Activated T-helper 2 cell treated with anti-CD3 and anti-CD28 coated beads, Interferon-gamma antibody, Interleukin-2, Interleukin-4, amounts not matched to agents 10 μg/mL and 5 μg/mL and 100 μg/mL, durations not matched to agents 14 hours and 24 hours and 36 hours (primary cell): ENCODE measurements at regions not wholly inside any gene's neighbourhood (a gene's known extent, or its start where the extent isn't known, plus 50 kb on each side); places are given as distances from the start of the nearest gene placed in this dataset.

Experiments used
- DNase-seq: peaks from one replicate; pipeline ENCODE4 v3.0.0; 2021; ENCODE audit warnings: low spot score
- H3K27ac Mint-ChIP-seq: one replicate; pipeline ENCODE4 v1.8.0; 2021; ENCODE audit warnings: mixed read lengths
- H3K27me3 Mint-ChIP-seq: one replicate; pipeline ENCODE4 v1.8.0; 2021; ENCODE audit warnings: low read depth, mixed read lengths
- H3K36me3 Mint-ChIP-seq: one replicate; pipeline ENCODE4 v1.8.0; 2021; ENCODE audit warnings: low read depth, mixed read lengths
- H3K4me1 Mint-ChIP-seq: one replicate; pipeline ENCODE4 v1.8.0; 2021; ENCODE audit warnings: low read depth, mixed read lengths
- H3K4me3 Mint-ChIP-seq: one replicate; pipeline ENCODE4 v1.8.0; 2021; ENCODE audit warnings: low read depth, mild to moderate bottlenecking, moderate library complexity, mixed read lengths
- H3K9me3 Mint-ChIP-seq: one replicate; pipeline ENCODE4 v1.8.0; 2021; ENCODE audit warnings: mixed read lengths
- intact Hi-C: fragments of 100-400 bp; cut with micrococcal nuclease; formaldehyde crosslinking; loops from one replicate; pipeline ENCODE4 v1.15.1; 2023

DNA sequence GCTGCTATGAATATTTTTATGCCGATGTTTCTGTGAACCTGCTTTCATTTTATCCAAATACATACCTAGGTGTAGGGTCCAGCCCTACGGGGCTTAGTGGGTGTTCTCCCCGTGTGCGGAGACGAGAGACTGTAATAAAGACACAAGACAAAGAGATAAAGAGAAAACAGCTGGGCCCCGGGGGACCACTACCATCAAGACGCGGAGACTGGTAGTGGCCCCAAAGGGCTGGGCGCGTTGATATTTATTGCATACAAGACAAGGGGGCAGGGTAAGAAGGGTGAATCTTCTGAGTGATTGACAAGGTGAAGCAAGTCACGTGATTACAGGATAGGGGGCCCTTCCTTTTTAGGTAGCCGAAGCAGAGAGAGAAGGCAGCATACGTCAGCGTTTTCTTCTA lies 920.1 kb downstream of the BRD1 start:
- Mint-ChIP-seq H3K27me3 (peaks cover 6% of the 10 kb centered on the region), H3K4me3 (no peak overlapping the region), H3K36me3 (no peaks in the 10 kb centered on the region), H3K4me1 (no peaks in the 10 kb centered on the region), H3K27ac (no peak overlapping the region), H3K9me3 (no peaks in the 10 kb centered on the region)
- no peak for DNase-seq
- intact Hi-C loops, result no loop called here

DNA sequence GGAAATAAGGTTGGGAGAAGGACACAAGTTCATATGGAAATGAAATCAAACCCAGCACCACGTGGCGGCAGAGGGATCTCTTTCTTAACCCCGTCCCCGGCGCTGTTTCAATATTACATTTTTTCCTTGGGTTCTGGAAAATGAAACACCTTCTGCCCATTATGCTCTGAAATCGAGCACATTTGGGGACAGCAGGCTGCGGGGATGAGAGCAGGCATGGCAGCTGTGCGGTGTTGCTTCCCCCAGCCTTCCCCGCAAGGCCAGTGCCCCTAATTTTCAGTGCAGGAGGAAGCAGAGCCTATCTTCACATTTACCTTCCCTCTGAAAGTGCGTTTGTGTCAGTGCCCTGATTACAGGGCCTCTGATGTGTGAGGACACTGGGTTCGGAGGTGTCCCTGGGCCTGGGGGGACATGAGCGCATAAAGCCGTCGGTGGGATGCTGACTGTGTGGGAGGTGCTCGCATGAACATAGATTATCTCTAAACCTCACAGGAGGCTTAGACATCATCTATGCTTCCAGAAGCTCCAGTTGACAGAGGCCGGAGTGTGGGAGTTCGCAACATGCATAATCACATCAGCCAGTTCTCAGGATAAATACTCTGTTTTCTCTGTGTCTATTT lies 921.3 kb downstream of the BRD1 start:
- intact Hi-C loops, result no loop called here

DNA sequence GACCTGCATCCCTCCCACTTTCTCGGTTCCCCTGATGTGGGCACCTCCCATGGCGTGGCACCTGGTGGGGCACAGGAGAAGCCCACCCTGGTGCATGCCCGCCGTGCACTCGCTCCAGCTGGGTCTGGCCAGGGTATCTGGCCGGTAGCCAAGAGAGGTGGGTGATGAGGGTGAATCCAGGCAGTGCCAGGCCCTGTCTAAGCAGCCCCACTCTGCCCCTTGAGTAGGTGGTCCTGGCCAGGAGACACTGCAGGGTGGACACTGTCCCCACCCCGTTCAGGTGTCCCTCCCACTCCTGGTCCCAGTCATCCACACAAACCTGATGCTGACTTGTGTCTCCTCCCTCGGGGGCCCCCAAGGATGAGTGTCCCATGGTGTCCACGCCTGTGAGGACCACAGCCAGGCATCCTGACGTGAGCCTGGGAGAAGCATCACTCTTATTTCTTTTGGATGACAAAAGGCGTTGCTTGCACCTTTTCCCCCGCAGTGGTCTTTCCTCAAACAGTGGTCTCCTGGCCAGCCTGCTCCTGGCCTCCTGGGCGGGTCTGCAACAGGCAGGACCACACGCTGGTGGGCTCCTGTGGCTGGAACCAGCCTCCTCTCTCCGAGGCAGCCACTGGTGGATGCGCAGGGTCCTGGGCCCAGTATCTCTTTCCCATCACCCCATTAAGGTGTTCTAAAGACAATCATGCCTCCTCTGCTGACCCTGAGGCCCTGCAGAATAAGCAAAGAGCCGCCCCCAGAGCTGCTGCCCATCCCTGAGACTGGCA lies 922.3 kb downstream of the BRD1 start:
- Mint-ChIP-seq H3K9me3 (no peaks in the 10 kb centered on the region), H3K36me3 (no peaks in the 10 kb centered on the region), H3K4me1 (no peaks in the 10 kb centered on the region), H3K27ac (no peak overlapping the region), H3K27me3 (peaks cover 6% of the 10 kb centered on the region), H3K4me3 (no peak overlapping the region)
- intact Hi-C loops, result no loop called here
- no peak for DNase-seq

More for the DNA sequence above, 921.3 kb downstream of the BRD1 start:
- Mint-ChIP-seq H3K36me3 (no peaks in the 10 kb centered on the region), H3K27ac (no peak overlapping the region), H3K27me3 (peaks cover 6% of the 10 kb centered on the region), H3K4me3 (no peak overlapping the region), H3K9me3 (no peaks in the 10 kb centered on the region), H3K4me1 (no peaks in the 10 kb centered on the region)
- DNase-seq, result no peak

DNA sequence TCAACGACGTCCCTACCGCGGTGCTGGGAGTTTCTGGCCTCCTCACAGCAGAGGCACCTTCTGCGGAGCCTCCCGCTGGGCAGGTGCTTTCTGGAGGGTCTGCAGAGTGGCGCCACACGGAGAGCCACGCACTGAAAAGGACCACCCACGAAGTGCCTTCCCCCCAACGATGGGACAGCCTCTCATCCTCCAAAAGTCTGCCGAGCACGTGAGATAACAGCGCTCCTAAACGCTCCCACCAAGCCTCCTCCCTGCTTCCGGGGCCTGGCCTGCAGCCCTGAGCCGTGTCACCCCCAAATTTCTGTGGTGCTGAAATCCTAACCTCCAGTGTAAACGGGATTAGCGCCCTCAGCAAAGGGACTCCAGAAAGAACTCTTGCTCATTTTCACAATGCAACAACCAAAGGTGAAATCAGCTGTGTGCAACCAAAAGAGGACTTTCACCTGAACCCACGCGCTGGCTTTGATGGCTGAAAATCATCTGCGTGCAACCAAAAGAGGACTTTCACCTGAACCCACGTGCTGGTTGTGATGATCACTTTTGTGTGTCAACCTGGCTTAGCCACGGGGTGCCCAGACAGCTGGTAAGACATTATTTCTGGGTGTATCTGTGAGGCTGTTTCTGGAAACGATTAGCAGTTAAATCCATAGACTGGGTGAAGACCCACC lies 924.6 kb downstream of the BRD1 start:
- no peak for DNase-seq
- intact Hi-C loops, result no loop called here
- Mint-ChIP-seq H3K4me3 (no peak overlapping the region), H3K27ac (no peak overlapping the region), H3K9me3 (no peaks in the 10 kb centered on the region), H3K4me1 (no peaks in the 10 kb centered on the region), H3K36me3 (no peaks in the 10 kb centered on the region), H3K27me3 (no peaks in the 10 kb centered on the region)

DNA sequence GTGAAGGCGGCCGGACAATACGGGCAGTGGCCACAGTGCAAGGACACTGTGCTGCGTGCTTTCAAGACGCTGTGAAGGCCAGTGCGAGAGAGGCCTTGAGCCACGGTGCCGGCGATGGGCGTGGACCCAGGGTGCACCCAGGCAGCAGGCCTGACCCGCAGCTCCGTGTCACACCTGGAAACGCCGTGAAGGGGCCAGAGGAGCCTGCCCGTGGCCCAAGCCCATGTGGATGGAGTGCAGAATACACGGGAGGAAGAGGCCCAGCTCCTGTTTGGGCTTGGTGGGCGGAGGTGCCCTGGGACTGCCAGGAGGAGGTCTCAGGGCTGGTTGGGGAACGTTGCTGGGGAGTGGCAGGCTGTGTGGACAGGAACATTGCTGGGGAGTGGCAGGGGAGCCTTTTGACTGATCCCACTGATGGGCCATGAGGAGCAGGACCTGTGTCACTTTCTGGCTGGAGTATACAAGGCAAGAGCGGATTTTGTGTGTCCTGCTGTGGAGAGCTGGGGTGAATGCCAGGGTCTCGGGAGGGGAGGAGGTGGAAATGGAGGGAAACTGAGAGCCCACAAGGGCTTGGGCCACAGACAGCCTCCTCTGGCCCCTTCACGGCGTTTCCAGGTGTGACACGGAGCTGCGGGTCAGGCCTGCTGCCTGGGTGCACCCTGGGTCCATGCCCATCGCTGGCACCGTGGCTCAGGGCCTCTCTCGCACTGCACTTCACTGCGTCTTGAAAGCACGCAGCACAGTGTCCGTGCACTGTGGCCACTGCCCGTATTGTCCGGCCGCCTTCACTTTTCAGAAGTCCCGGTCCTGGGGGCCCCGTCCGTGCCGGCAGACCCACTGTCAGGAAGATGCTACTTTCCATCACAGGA lies 925.4 kb downstream of the BRD1 start:
- H3K36me3 Mint-ChIP-seq, result no peaks in the 10 kb centered on the region
- no peaks in the 10 kb centered on the region for H3K9me3 Mint-ChIP-seq
- intact Hi-C loops, result no loop called here
- H3K4me3 Mint-ChIP-seq, result no peak overlapping the region
- DNase-seq, result no peak
- no peaks in the 10 kb centered on the region for H3K4me1 Mint-ChIP-seq
- no peaks in the 10 kb centered on the region for H3K27me3 Mint-ChIP-seq
- no peak overlapping the region for H3K27ac Mint-ChIP-seq

DNA sequence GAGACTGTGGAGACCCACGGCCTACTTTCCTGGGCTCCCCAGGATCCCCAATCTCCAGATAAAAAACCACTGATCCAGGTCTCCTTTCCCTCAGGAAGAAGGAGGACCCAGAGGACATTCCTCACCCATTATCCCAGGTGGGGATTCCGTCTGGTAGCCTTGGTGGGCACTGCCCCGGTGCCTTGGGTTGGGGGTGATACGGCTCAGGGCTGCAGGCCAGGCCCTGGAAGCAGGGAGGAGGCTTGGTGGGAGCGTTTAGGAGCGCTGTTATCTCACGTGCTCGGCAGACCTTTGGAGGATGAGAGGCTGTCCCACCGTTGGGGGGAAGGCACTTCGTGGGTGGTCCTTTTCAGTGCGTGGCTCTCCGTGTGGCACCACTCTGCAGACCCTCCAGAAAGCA lies 926.3 kb downstream of the BRD1 start:
- Mint-ChIP-seq H3K27ac (no peak overlapping the region), H3K27me3 (no peaks in the 10 kb centered on the region), H3K36me3 (no peaks in the 10 kb centered on the region), H3K4me3 (no peak overlapping the region), H3K4me1 (no peaks in the 10 kb centered on the region), H3K9me3 (no peaks in the 10 kb centered on the region)
- intact Hi-C loops, result no loop called here
- DNase-seq, result no peak

DNA sequence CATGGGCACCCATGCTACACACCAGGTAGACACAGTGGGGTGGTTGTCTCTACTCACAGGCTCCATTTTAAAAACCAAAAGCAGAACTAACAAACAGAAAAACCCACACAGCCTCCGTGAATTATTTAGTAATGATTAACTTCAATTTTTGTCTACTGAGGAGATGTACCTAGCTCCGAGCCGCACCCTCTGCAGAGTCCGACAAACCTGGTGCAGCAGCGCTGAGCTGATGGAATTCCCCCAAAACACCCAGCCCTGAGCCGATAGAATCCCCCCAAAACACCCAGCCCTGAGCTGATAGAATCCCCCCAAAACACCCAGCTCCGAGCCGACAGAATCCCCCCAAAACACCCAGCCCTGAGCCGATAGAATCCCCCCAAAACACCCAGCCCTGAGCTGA lies 927.0 kb downstream of the BRD1 start:
- Mint-ChIP-seq H3K27ac (no peak overlapping the region), H3K9me3 (no peaks in the 10 kb centered on the region), H3K36me3 (no peaks in the 10 kb centered on the region), H3K4me1 (no peaks in the 10 kb centered on the region), H3K27me3 (no peaks in the 10 kb centered on the region), H3K4me3 (no peak overlapping the region)
- intact Hi-C loops, result no loop called here
- no peak for DNase-seq

DNA sequence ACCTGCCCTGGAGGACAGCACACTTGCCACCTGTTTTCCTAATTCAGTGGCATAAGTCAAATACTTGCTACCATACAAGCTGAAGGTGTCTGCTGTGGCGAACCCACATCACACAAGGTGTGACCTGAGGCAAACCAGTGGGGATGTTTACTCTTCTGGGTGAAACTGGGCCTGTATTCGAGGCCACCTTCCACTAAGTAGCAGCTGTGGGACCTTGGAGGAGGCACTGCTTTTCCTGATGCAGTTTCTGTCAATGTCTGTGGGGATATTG lies 927.4 kb downstream of the BRD1 start:
- intact Hi-C loops, result no loop called here
- no peak for DNase-seq
- Mint-ChIP-seq H3K36me3 (no peaks in the 10 kb centered on the region), H3K27me3 (no peaks in the 10 kb centered on the region), H3K27ac (no peak overlapping the region), H3K4me3 (no peak overlapping the region), H3K9me3 (no peaks in the 10 kb centered on the region), H3K4me1 (no peaks in the 10 kb centered on the region)

DNA sequence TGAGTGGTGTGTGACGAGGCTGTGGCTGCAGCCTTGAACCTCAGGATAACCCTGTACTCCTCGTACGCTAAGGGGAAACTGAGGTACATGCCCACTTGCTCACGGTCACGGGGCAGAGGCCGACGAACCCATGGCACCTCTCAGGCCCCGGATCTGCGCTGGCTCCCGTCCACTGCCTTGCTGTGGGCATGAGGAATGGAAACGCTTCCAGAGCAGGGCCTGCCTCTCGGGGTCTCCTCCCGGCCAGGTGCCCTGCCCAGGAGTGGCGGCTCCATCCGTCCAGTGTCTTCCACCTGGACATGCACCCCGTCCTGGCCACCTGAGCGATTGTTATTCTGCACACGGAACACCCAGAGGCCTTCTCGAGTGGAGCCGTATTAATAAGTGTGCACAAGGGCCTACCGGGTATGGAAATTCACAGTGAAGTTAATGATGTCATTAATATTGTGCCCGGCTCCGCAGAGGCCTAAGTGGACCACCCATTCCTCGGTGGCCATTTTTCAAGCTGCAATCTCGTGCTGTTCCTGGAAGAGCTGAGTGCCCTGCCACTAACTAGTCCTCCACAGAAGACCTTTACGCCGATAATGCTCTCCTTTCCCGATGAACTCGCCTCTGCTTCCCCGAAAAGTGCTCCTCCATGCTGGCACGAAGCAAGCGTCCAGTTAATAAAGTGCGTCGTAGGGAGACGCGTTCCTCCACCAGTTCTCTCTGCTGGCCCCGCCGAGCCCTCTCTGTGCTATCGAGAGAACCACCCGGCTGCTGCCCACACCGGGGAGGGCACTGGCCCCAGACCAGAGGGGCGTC lies 927.9 kb downstream of the BRD1 start:
- H3K4me3 Mint-ChIP-seq, result no peak overlapping the region
- no peak for DNase-seq
- H3K27ac Mint-ChIP-seq, result no peak overlapping the region
- no peaks in the 10 kb centered on the region for H3K27me3 Mint-ChIP-seq
- no peaks in the 10 kb centered on the region for H3K9me3 Mint-ChIP-seq
- H3K36me3 Mint-ChIP-seq, result no peaks in the 10 kb centered on the region
- H3K4me1 Mint-ChIP-seq, result no peaks in the 10 kb centered on the region
- intact Hi-C loops, result no loop called here

DNA sequence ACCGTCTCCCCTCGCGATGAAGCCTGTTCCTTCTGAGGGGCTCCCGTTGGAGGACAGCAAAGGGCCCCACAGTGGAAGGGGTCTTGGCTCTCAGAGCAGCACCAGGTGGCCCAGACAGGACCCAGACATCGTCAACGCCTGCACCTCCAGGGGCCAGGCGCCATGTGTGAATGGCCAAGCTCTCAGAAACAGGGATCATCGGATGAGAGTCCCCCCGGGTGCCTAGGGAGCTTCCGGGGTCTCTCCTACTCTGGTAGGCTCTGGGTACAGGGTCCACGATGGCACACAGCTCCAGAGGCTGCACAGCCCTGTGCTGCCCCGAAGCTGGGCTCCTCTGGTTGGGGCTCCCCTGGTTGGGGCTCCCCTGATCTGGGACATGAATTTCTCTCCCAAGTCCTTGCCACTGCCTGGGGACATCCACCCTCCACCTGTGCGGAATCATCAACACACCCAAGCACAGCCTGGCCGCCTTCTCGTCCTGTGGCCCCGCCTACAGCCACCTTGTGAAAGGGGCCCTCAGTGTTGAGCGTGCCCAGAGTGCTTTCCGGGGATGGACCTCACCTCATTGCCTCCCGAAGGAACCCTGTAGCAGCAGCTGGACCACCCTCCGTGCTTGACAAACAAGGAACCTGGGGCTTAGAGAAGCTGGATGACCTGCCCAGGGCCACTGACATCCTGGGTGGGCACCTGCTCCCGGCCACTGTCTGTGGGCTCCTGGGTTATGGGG lies 929.0 kb downstream of the BRD1 start:
- Mint-ChIP-seq H3K27me3 (no peaks in the 10 kb centered on the region), H3K4me3 (no peak overlapping the region), H3K4me1 (no peaks in the 10 kb centered on the region), H3K36me3 (no peaks in the 10 kb centered on the region), H3K9me3 (no peaks in the 10 kb centered on the region), H3K27ac (no peak overlapping the region)
- intact Hi-C loops, result no loop called here
- no peak for DNase-seq

DNA sequence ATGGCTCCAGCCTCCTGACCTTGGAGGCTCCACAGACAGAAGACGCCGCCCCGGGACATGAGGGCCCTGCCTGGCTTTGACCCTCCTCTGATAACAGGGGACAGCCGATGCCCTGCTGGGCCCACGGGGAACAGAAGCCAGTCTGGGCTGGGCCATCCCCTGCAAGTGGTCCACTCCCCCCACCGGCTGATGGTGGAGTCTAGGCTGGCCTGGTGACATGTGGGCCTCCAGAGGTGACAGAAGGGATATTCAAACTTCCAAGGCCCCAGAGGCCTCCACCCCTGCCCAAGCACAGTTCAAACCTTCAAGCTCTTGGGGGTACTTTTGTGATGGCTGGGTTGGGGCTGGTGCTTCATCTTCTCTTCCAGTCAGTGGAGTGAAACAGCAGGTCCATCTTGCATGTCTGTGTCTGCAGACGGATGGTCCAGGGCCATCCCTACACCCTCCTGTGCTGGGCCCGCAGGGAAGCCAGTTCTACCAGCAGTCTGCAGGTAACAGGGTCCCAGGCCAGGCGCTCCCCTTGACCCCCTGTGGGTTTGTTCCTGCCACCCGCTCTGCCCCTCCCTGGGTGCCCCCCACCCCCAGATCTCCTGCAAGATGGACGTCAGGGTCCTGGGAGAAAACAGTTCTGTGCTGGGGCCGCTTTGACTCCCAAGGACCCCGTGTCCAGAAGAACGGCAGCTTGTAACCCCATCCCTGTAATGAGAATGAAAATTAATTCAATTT lies 929.9 kb downstream of the BRD1 start:
- Mint-ChIP-seq H3K9me3 (no peaks in the 10 kb centered on the region), H3K27me3 (no peaks in the 10 kb centered on the region)

More for the DNA sequence above, 929.9 kb downstream of the BRD1 start:
- Mint-ChIP-seq H3K4me3 (no peak overlapping the region), H3K4me1 (no peaks in the 10 kb centered on the region), H3K36me3 (no peaks in the 10 kb centered on the region), H3K27ac (no peak overlapping the region)
- intact Hi-C loops, result no loop called here
- DNase-seq, result no peak
